ENCODE measurements at regions not wholly inside any gene's neighbourhood (a gene's known extent, or its start where the extent isn't known, plus 50 kb on each side); places are given as distances from the start of the nearest gene placed in this dataset.
"Not testable (repeated sequence)": the region's sequence is repeated elsewhere in the genome, so short reads cannot be mapped to it uniquely, and the experiment has no call there.

DNA sequence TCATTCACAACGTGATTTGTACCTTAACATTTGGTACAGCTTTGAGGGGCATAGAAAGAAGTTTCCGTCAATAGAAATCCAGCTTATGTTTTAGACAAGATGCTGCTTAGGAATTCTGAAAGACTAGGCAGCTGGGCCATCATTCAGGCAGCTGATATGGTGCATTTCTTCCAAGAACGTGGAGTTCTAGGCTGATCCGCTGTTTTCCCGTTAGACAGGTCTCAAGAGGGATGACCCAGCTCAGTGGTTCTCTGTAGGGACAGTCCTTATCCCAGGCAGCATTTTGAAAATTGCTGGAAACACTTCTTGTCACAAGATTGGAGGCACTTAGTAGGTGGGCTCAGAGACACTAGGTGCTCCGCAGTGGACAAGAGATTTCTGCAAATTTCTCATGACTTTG lies 242.7 kb upstream of the FOXK1 start:
- Histone ChIP-seq H3K36me3 (ENCODE audit: control insufficient read depth, insufficient read depth, low read length) (no peaks in the 10 kb centered on the region), H3K27me3 (ENCODE audit: control insufficient read depth, insufficient read depth, low read length) (no peaks in the 10 kb centered on the region), H3K9me3 (ENCODE audit: control insufficient read depth, low read length) (no peaks in the 10 kb centered on the region), H3K9ac (ENCODE audit: low read length) (no peak overlapping the region), H3K4me3 (ENCODE audit: low read length) (no peak overlapping the region), H3K4me1 (ENCODE audit: control insufficient read depth, insufficient read depth, low read length) (peaks cover 25% of the 10 kb centered on the region)

DNA sequence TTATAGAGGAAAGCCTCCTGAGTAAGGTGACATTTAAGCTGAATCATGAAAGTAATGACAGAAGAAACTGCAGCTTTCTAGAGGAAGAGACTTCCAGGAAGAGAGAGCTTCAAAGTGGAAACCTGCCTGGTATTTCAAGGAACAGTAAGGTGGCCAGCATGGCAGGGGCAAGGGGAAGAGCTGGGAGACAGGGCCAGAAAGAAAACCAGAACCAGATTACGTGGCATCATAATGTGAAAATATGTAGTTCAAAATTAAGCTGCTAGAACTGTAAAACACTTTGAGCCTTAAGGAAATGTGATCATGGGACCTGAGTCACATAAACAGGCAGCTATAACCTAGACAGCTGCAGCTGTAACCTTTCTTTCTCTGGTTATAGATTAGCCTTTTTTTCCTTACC lies 238.0 kb upstream of the FOXK1 start:
- no peak overlapping the region for H3K4me3 ChIP-seq (ENCODE audit: low read length)
- no peaks in the 10 kb centered on the region for H3K27me3 ChIP-seq (ENCODE audit: control insufficient read depth, insufficient read depth, low read length)
- no peak overlapping the region for H3K9ac ChIP-seq (ENCODE audit: low read length)
- H3K4me1 ChIP-seq (ENCODE audit: control insufficient read depth, insufficient read depth, low read length), result peaks cover 5% of the 10 kb centered on the region
- no peaks in the 10 kb centered on the region for H3K36me3 ChIP-seq (ENCODE audit: control insufficient read depth, insufficient read depth, low read length)
- no peaks in the 10 kb centered on the region for H3K9me3 ChIP-seq (ENCODE audit: control insufficient read depth, low read length)

DNA sequence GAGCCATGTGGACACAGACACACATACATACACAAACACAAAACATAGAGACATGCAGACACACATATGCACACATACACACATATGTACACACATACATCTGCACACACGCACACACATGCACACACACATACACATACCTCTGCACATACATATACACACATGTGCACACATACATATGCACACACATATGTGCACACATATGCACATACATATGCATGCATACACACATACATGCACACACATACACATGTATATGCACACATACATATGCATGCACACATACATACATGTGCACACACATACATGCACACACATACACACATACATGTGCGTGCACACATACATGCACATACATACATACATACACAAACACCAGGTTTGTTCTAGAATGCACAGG lies 236.3 kb upstream of the FOXK1 start:
- no peak overlapping the region for H3K4me3 ChIP-seq (ENCODE audit: low read length)
- no peaks in the 10 kb centered on the region for H3K27me3 ChIP-seq (ENCODE audit: control insufficient read depth, insufficient read depth, low read length)

DNA sequence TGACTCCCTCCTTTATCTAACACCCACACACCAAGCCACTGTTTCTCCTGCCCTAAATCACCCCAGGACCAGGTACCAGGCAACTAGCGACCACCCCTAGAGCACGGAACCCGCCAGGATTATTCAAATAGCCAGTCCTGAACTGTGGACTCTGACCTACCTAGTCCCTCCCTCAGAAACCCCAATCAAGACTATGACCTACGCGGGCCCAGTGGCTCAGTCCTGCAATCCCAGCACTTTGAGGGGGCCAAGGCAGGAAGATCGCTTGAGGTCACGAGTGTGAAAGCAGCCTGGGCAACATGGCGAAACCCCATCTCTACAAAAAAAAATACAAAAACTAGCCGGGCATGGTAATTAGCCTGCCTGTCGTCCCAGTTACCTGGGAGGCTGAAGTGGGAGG lies 232.8 kb upstream of the FOXK1 start:
- Histone ChIP-seq H3K27me3 (ENCODE audit: control insufficient read depth, insufficient read depth, low read length) (no peaks in the 10 kb centered on the region), H3K4me1 (ENCODE audit: control insufficient read depth, insufficient read depth, low read length) (no peaks in the 10 kb centered on the region), H3K9ac (ENCODE audit: low read length) (no peak overlapping the region), H3K36me3 (ENCODE audit: control insufficient read depth, insufficient read depth, low read length) (no peaks in the 10 kb centered on the region), H3K9me3 (ENCODE audit: control insufficient read depth, low read length) (no peaks in the 10 kb centered on the region), H3K4me3 (ENCODE audit: low read length) (no peak overlapping the region)

More for the DNA sequence above, 236.3 kb upstream of the FOXK1 start:
- Histone ChIP-seq H3K9ac (ENCODE audit: low read length) (no peak overlapping the region), H3K36me3 (ENCODE audit: control insufficient read depth, insufficient read depth, low read length) (no peaks in the 10 kb centered on the region), H3K4me1 (ENCODE audit: control insufficient read depth, insufficient read depth, low read length) (no peaks in the 10 kb centered on the region), H3K9me3 (ENCODE audit: control insufficient read depth, low read length) (no peaks in the 10 kb centered on the region)

DNA sequence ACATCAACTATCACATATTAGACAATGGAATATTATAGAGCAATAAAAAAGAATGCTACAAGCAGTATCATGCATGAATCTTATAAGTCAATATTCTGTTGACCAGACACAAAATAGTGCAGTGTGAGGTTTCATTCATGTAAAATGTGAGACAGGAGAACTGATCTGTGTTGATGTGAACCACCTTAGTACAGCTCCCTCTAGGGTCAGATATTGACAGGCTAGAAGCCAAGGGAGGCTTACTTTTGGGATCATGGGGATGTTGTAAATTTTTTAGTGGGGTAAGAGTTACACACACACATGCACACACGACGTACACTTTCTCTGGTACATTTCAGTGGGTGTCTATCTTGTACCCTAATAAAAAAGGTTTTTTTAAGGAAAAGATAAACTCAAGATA lies 231.6 kb upstream of the FOXK1 start:
- Histone ChIP-seq H3K36me3 (ENCODE audit: control insufficient read depth, insufficient read depth, low read length) (no peaks in the 10 kb centered on the region), H3K9ac (ENCODE audit: low read length) (no peak overlapping the region), H3K27me3 (ENCODE audit: control insufficient read depth, insufficient read depth, low read length) (no peaks in the 10 kb centered on the region), H3K4me1 (ENCODE audit: control insufficient read depth, insufficient read depth, low read length) (no peaks in the 10 kb centered on the region), H3K9me3 (ENCODE audit: control insufficient read depth, low read length) (no peaks in the 10 kb centered on the region), H3K4me3 (ENCODE audit: low read length) (no peak overlapping the region)

DNA sequence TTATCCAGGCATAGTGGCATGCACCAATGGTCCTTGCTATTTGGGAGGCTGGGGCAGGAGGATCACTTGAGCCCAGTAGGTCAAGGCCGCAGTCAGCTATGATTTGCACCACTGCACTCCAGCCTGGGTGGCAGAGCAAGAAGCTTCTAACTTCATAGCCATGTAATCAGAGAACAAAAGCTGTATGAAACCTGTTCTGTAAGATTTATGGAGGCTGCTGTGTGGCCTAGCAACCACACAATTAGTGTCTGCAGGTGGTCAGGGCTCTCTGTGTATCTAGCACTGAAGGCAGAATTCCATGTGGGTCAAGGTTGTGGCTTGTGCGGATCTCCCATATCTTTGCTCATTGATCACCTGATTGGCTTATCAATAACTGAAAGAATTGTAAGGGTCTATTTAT lies 221.5 kb upstream of the FOXK1 start:
- no peaks in the 10 kb centered on the region for H3K4me1 ChIP-seq (ENCODE audit: control insufficient read depth, insufficient read depth, low read length)
- H3K4me3 ChIP-seq (ENCODE audit: low read length), result no peak overlapping the region
- H3K27me3 ChIP-seq (ENCODE audit: control insufficient read depth, insufficient read depth, low read length), result no peaks in the 10 kb centered on the region
- no peak overlapping the region for H3K9ac ChIP-seq (ENCODE audit: low read length)
- no peaks in the 10 kb centered on the region for H3K9me3 ChIP-seq (ENCODE audit: control insufficient read depth, low read length)
- H3K36me3 ChIP-seq (ENCODE audit: control insufficient read depth, insufficient read depth, low read length), result no peaks in the 10 kb centered on the region

DNA sequence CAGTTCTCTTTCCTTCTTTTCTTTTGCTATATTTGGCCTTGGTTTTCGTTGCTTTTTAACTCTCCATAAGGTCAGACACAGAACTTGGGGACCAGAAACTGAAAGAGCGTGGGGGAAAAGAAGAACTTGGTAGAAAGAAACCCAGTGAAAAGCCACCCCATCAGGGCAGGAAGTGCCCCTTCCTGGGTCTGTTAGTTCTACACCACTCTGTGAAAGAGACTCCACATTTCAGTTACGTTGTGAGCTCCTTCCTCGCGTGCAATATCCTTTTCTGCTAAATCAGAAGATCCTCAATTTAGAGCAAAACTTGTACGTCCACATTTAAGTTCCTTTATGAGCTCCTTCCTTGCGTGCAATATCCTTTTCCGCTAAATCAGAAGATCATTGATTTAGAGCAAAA lies 220.6 kb upstream of the FOXK1 start:
- no peaks in the 10 kb centered on the region for H3K4me1 ChIP-seq (ENCODE audit: control insufficient read depth, insufficient read depth, low read length)
- no peaks in the 10 kb centered on the region for H3K9me3 ChIP-seq (ENCODE audit: control insufficient read depth, low read length)
- H3K27me3 ChIP-seq (ENCODE audit: control insufficient read depth, insufficient read depth, low read length), result no peaks in the 10 kb centered on the region
- no peak overlapping the region for H3K4me3 ChIP-seq (ENCODE audit: low read length)
- no peak overlapping the region for H3K9ac ChIP-seq (ENCODE audit: low read length)
- no peaks in the 10 kb centered on the region for H3K36me3 ChIP-seq (ENCODE audit: control insufficient read depth, insufficient read depth, low read length)

DNA sequence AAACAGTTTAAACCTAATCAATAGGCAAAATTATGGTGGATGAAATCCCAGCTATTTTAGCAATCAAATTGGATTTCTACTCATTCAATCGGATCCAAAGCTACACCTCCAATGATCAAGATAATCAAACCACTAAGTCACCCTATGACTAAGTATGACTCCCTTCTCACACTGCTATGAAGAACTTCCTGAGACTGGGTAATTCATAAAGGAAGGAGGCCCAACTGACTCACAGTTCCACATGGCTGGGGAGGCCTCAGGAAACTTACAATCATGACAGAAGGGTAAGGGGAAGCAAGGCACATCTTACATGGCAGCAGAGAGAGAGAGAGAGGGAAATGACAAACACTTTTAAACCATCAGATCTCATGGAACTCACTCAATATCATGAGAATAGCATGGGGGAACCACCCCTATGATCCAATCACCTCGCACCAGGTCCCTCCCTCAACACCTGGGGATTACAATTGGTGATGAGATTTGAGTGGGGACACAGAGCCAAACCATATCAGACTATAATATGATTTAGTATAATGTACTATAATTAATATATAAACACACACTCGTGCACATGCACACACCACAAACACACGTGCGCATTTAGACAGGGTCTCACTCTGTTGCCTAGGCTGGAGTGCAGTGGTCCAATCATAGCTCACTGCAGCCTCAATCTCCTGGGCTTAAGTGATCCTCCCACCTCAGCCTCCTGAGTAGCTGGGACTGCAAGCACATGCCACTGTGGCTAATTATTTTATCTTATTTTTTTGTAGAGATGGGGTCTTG lies 213.6 kb upstream of the FOXK1 start:
- no peak overlapping the region for H3K9ac ChIP-seq (ENCODE audit: low read length)
- H3K4me3 ChIP-seq (ENCODE audit: low read length), result no peak overlapping the region
- H3K4me1 ChIP-seq (ENCODE audit: control insufficient read depth, insufficient read depth, low read length), result no peaks in the 10 kb centered on the region
- no peaks in the 10 kb centered on the region for H3K36me3 ChIP-seq (ENCODE audit: control insufficient read depth, insufficient read depth, low read length)
- no peaks in the 10 kb centered on the region for H3K9me3 ChIP-seq (ENCODE audit: control insufficient read depth, low read length)
- H3K27me3 ChIP-seq (ENCODE audit: control insufficient read depth, insufficient read depth, low read length), result no peaks in the 10 kb centered on the region

DNA sequence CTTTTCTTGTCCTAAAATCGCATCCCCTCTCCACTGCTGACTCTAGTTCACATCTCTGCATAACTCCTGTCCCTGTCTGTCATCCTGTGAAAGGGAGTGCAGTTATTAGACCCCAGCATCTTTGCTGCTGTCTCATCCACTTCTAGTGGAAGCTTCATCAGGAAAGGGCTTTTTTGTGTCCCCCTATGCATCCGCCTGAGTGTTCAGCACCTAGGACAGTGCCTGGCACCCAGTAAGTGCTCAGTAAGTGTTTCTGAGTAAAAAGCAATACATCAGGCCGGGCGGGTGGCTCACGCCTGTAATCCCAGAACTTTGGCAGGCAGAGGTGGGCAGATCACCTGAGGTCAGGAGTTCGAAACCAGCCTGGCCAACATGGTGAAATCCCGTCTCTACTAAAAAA lies 211.8 kb upstream of the FOXK1 start:
- no peak overlapping the region for H3K4me3 ChIP-seq (ENCODE audit: low read length)
- no peaks in the 10 kb centered on the region for H3K4me1 ChIP-seq (ENCODE audit: control insufficient read depth, insufficient read depth, low read length)
- H3K9me3 ChIP-seq (ENCODE audit: control insufficient read depth, low read length), result no peaks in the 10 kb centered on the region
- no peaks in the 10 kb centered on the region for H3K27me3 ChIP-seq (ENCODE audit: control insufficient read depth, insufficient read depth, low read length)
- no peaks in the 10 kb centered on the region for H3K36me3 ChIP-seq (ENCODE audit: control insufficient read depth, insufficient read depth, low read length)
- H3K9ac ChIP-seq (ENCODE audit: low read length), result no peak overlapping the region

DNA sequence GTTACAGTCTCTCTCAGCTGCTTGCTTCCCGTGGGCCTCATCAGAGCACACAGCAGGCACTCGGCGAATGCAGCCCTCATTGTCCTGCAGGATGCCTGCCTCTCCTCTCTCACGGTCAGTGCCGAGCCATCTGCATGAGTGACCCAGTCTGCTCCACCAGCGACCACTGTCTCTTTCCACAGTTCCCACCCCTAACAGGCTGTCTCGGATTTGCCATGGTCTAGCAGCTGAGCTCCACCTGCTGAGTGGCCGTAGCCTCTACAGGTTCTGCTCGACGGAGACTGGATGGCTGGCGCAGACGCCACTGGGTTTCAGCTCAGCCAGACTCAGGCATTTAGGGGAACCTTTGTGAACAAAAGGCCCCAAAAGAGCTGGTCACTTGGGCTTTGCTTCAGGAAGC lies 209.4 kb upstream of the FOXK1 start:
- no peak overlapping the region for H3K9ac ChIP-seq (ENCODE audit: low read length)
- no peaks in the 10 kb centered on the region for H3K4me1 ChIP-seq (ENCODE audit: control insufficient read depth, insufficient read depth, low read length)
- no peaks in the 10 kb centered on the region for H3K9me3 ChIP-seq (ENCODE audit: control insufficient read depth, low read length)

DNA sequence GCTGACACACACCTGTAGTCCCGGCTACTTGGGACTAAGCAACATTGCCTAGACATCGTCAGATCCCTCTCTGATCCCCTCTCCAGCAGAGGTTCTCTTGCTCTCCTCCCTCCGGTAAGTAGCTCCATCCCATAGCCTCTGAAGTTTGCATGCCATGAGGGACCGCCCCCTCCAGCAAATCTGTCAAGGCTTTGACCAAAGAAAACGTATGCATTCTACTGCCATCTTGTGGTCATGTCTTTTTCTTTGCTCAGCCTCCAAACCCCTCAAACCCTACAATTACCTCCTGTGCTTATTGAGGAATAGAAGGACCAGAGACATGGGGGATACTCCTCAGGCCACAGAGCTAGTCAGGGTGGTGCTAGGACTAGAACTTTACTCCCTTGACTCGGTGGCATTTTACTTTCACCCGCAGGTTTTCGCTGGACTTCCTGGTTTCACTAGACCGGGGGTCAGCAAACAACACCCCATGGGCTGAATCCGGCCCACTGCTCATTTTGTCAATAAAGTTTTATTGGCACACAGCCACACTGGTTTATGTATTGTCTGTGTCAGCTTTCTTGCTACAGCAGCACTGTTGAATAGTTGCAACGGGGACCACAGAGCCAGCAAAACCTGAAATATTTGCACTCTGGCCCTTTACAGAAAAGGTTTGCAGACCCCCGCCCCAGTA lies 202.6 kb upstream of the FOXK1 start:
- no peaks in the 10 kb centered on the region for H3K9me3 ChIP-seq (ENCODE audit: control insufficient read depth, low read length)
- H3K36me3 ChIP-seq (ENCODE audit: control insufficient read depth, insufficient read depth, low read length), result no peaks in the 10 kb centered on the region
- no peaks in the 10 kb centered on the region for H3K4me1 ChIP-seq (ENCODE audit: control insufficient read depth, insufficient read depth, low read length)
- no peaks in the 10 kb centered on the region for H3K27me3 ChIP-seq (ENCODE audit: control insufficient read depth, insufficient read depth, low read length)
- no peak overlapping the region for H3K9ac ChIP-seq (ENCODE audit: low read length)
- H3K4me3 ChIP-seq (ENCODE audit: low read length), result no peak overlapping the region

More for the DNA sequence above, 209.4 kb upstream of the FOXK1 start:
- no peaks in the 10 kb centered on the region for H3K36me3 ChIP-seq (ENCODE audit: control insufficient read depth, insufficient read depth, low read length)
- H3K4me3 ChIP-seq (ENCODE audit: low read length), result no peak overlapping the region
- no peaks in the 10 kb centered on the region for H3K27me3 ChIP-seq (ENCODE audit: control insufficient read depth, insufficient read depth, low read length)

DNA sequence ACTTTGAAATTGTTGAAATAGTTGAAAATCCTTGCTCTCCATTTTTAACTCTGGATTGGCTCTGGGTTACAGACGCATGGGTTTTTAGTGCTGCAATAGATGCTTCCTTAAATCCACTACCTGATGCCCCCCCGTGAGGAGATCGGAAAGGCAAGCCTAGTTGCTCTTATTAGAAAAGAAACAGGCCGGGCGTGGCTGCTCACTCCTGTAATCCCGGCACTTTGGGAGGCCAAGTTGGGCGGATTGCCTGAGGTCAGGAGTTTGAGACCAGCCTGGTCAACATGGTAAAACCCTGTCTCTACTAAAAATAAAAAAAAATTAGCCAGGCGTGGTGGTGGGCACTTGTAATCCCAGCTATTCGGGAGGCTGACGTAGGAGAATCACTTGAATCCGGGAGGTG lies 202.0 kb upstream of the FOXK1 start:
- not testable (repeated sequence) for H3K9ac ChIP-seq (ENCODE audit: low read length); H3K36me3 ChIP-seq (ENCODE audit: control insufficient read depth, insufficient read depth, low read length)

More for the DNA sequence above, 202.0 kb upstream of the FOXK1 start:
- not testable (repeated sequence) for H3K4me3 ChIP-seq (ENCODE audit: low read length); H3K27me3 ChIP-seq (ENCODE audit: control insufficient read depth, insufficient read depth, low read length); H3K4me1 ChIP-seq (ENCODE audit: control insufficient read depth, insufficient read depth, low read length); H3K9me3 ChIP-seq (ENCODE audit: control insufficient read depth, low read length)

All from mucosa of stomach (tissue), 1 donor.